ENCODE measurements at regions not wholly inside any gene's neighbourhood (a gene's known extent, or its start where the extent isn't known, plus 50 kb on each side); places are given as distances from the start of the nearest gene placed in this dataset.

GRCh38 chr6:53418288-53418687, 69.5 kb upstream of the ELOVL5 start:
- TF ChIP-seq CTCF (IDR thresholded peaks at IDR 0.05; ENCODE audit: low read depth, low read length): no peak
- no peak for DNase-seq (ENCODE audit: low read depth in 2 of 2)
- H3K4me3 ChIP-seq (replicated peaks in 1 of 2; ENCODE audit: low read depth in 2 of 2, low read length in 2 of 2): no peak overlapping the region

GRCh38 chr6:53417141-53417540, 68.4 kb upstream of the ELOVL5 start:
- H3K4me3 ChIP-seq (replicated peaks in 1 of 2; ENCODE audit: low read depth in 2 of 2, low read length in 2 of 2): no peak overlapping the region
- TF ChIP-seq CTCF (IDR thresholded peaks at IDR 0.05; ENCODE audit: low read depth, low read length): peak; percentile 4
- DNase-seq (ENCODE audit: low read depth in 2 of 2): no peak

- H3K4me3 ChIP-seq (replicated peaks in 1 of 2; ENCODE audit: low read depth in 2 of 2, low read length in 2 of 2): no peak overlapping the region
- no peak for TF ChIP-seq CTCF (IDR thresholded peaks at IDR 0.05; ENCODE audit: low read depth, low read length)
- no peak for DNase-seq (ENCODE audit: low read depth in 2 of 2)
Observed at GRCh38 chr6:53413326-53413725, 64.6 kb upstream of the ELOVL5 start.

GRCh38 chr6:53412751-53413150, 64.0 kb upstream of the ELOVL5 start:
- no peak for TF ChIP-seq CTCF (IDR thresholded peaks at IDR 0.05; ENCODE audit: low read depth, low read length)
- H3K4me3 ChIP-seq (replicated peaks in 1 of 2; ENCODE audit: low read depth in 2 of 2, low read length in 2 of 2): no peak overlapping the region
- DNase-seq (ENCODE audit: low read depth in 2 of 2): peak in 1 of 2 donors; percentile 51

- TF ChIP-seq CTCF (IDR thresholded peaks at IDR 0.05; ENCODE audit: low read depth, low read length): no peak
- no peak for DNase-seq (ENCODE audit: low read depth in 2 of 2)
- no peak overlapping the region for H3K4me3 ChIP-seq (replicated peaks in 1 of 2; ENCODE audit: low read depth in 2 of 2, low read length in 2 of 2)
Observed at GRCh38 chr6:53412021-53412715, 63.4 kb upstream of the ELOVL5 start.

- no peak overlapping the region for H3K4me3 ChIP-seq (replicated peaks in 1 of 2; ENCODE audit: low read depth in 2 of 2, low read length in 2 of 2)
- no peak for TF ChIP-seq CTCF (IDR thresholded peaks at IDR 0.05; ENCODE audit: low read depth, low read length)
- peak; percentile 30 to 37 for DNase-seq (ENCODE audit: low read depth in 2 of 2)
Observed at GRCh38 chr6:53411451-53411850, 62.7 kb upstream of the ELOVL5 start.
